ENCODE measurements at regions not wholly inside any gene's neighbourhood (a gene's known extent, or its start where the extent isn't known, plus 50 kb on each side); places are given as distances from the start of the nearest gene placed in this dataset.

- DNase-seq (ENCODE audit: low read depth), result no peak
Observed at GRCh38 chr11:81033779-81034540, 1593.1 kb upstream of the TENM4 start.

GRCh38 chr11:81032906-81033305, 1592.1 kb upstream of the TENM4 start:
- DNase-seq (ENCODE audit: low read depth), result no peak

DNA sequence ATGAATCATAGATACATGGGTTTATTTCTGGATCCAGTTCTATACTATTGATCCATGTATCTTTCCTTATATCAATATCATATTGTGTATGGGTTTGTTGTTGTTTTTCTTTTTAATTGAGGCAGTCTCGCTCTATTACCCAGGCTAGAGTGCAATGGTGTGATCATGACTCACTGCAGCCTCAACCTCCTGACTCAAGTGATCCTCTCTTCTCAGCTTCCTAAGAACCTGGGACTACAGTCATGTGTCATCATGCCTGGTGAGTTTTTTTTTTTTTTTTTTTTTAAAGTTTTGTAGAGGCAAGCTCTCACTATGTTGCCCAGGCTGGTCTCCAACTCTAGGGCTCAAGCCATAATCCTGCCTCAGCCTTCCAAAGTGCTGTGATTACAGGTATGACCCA, 1589.4 kb upstream of the TENM4 start:
- DNase-seq (ENCODE audit: low read depth), result peak; percentile 26

GRCh38 chr11:81026032-81026431, 1585.2 kb upstream of the TENM4 start:
- DNase-seq (ENCODE audit: low read depth), result no peak

- DNase-seq (ENCODE audit: low read depth), result no peak
Observed at GRCh38 chr11:81022057-81022456, 1581.2 kb upstream of the TENM4 start.

- no peak for DNase-seq (ENCODE audit: low read depth)
Observed at GRCh38 chr11:81010631-81011030, 1569.8 kb upstream of the TENM4 start.

GRCh38 chr11:81007046-81007445, 1566.2 kb upstream of the TENM4 start:
- peak; percentile 31 for DNase-seq (ENCODE audit: low read depth)

- peak; percentile 87 for DNase-seq (ENCODE audit: low read depth)
Observed at GRCh38 chr11:81005595-81005994, 1564.8 kb upstream of the TENM4 start.

GRCh38 chr11:81004576-81004975, 1563.7 kb upstream of the TENM4 start:
- peak; percentile 24 for DNase-seq (ENCODE audit: low read depth)

DNA sequence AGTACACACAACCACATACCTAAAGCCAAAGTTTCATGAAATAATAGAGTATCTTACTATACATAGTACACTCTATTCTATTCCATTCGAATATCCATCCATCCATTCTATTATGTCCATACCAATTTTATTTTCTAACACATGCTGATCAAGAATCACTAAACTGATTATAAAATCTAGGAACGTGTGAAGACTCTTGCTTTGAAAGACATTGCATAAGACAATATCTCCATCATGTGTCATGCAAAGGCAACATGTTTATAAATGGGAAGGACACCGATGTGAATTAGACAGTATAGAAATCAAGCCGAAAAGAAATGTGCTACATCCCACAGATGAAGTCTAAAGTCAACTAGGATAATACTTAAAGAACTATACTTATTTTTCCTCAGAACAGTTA, 1561.5 kb upstream of the TENM4 start:
- DNase-seq (ENCODE audit: low read depth), result no peak

DNA sequence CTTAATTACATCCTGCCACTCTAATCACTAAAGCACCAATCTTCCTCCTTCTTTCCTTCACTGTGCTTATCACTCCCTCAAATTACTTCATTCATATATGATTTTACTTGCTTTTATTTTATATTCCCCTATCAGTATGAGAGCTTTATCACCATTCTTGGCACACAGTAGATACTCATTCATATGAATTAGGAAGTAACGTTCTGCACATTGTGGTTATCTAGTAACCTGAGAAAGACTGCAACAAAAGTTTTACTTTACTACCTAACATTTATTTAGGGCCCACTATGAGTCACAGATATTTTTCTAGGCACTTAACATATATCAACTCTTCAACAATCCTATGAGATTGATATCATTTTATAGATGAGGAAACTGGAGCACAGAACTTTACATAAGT, 1559.9 kb upstream of the TENM4 start:
- DNase-seq (ENCODE audit: low read depth), result no peak

DNA sequence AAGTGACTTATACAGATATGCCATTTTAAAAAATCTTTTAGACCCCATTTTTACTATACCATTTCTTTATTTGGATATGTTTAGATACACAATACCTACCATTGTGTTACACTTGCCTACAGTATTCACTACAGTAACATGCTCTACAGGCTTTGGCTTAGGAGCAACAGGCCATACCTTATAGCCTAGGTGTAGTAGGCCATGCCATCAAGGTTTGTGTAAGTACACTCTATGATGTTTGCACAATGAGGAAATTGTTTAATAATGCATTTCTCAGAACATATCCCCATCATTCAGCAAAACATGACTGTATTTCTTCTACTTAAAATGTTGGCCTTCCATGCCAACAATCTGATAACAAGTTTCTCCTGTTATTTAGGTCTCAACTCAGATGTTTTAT, 1559.5 kb upstream of the TENM4 start:
- no peak for DNase-seq (ENCODE audit: low read depth)

GRCh38 chr11:80995523-80995922, 1554.7 kb upstream of the TENM4 start:
- no peak for DNase-seq (ENCODE audit: low read depth)

DNA sequence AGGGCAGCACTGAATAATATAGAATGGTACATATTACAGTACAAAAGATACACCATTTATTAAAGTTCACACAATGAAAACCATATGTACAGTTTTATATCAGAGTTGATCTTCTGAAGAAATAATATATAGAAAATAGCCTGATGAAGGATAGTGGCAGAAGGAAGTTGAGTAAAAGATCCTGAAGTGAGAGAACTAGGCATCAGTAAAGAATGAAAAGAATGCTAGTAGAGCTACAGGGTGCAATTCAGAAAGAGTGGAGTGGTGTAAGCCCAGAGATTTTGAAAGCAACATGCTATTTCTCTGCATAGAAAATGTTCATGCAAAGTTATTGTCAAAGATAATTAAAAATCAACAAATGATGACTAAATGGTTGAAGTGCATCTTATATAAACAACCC, 1552.7 kb upstream of the TENM4 start:
- DNase-seq (ENCODE audit: low read depth), result no peak

DNA sequence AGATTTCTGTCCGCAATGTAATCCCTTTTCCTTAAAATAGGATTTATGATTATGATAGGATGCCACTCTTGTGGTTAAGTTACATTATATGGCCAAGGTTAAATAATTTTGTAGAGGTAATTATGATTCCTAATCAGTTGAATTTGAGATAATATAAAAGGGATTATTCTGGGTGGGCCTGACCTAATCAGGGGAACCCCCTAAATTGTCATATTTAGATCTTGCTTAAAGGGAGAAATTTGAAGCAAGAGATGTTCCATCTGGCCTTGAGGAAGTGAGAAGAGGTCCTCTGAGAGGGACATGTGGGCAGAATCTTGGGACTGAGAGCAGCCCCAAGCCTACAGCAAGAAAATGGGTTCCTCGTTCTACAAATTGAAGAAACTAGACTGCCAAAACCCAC, 1550.1 kb upstream of the TENM4 start:
- DNase-seq (ENCODE audit: low read depth), result no peak

DNA sequence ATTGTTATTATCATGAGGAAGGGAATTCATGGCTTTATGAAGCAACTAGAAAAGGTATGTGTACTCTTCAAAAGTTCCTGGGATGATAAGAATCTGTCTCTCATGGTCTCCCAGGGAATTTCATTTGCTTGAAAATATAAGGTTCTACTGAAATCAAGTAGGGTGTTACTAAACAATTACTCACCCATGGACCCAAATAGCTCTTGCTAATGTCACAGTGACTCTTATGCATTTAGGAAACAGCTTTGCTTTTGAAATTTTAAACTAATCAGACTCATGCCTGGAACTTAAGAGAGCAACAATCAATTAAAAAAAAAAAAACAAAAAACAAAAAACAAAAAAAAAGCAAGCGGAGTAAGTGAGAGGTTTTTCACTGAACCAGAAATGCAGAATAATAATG, 1546.3 kb upstream of the TENM4 start:
- no peak for DNase-seq (ENCODE audit: low read depth)

DNA sequence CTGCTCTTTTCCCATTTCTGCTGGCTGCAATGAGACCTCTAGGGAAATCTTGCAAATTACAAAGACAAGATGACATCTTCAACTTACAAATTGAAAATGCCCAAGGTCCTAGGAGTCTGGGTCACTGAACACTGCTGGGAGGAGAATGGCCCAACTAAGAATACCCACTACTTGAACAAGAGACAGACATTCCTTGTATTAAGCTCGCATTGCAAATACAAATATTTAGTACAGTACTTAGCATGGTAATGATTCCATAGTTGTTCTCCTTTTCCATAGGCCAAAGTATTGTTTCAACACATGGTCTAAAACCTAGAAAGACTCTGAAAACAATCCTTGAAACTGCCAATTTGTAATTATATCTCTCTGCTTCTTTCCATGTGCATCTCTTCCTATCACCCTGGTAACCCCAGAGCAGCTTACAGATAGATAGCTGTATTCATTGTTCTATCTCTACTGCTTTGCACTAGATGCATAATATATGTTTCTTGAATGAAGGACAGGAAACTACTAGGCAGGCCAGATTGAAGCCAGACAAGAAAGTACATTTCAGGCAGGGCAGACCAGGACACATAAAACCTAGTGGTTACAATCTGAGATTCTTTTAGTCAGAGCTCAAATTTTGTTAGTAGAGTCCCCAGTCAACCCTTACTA, 1545.7 kb upstream of the TENM4 start:
- no peak for DNase-seq (ENCODE audit: low read depth)

DNA sequence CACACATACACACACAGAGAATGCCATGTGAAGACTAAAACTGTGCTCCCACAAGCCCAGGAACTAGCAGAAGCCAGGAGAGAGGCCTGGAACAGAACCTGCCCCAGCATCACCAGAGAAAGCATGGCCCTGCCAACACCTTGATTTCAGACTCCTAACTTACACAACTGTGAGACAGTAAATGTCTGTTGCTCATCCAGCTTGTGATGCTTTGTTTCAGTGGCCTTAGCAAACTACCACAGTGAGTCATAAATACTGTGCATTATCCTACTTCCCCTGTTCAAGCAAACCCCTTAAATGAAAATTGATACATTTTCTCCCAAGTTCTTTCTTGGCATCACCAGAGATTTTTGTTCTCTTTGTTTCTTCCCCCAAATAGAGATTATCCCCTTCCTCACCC, 1539.4 kb upstream of the TENM4 start:
- DNase-seq (ENCODE audit: low read depth), result peak; percentile 39

DNA sequence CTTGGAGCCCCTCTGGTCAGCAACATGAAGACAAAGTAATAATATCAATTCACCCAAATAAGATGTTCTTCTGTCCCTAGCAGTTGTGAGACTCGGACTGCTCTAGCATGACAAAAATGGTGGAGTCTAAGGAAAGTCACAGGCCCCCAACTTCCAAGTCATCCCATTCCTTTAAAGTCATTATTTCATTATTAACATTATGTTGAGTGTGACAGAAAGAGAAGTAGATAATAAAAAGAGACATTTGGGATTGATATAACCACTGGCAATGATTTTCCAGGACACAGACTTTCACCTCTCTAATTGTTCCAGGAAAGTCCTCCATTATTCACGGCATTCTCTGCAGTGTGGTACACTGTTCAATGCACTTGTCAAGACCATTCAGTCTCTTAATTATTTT, 1533.0 kb upstream of the TENM4 start:
- no peak for DNase-seq (ENCODE audit: low read depth)

DNA sequence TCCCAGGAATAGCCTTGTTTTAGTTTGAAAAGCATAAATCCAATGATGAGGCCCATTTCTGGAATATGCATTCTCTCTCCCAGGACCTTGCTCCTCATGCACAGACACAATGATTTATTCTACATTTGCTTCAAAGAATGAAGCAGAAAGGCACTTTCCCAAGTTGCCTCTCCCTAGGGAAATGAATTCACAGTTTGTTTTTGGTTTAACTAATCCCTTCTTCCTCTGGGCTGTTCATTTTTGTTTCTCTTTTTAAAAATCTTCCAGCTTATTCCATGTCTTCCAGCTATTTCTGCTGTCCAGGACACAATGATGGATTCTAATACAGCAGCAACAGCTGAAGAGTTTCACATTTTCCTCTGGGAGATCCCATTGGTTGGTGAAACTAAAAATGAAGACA, 1529.2 kb upstream of the TENM4 start:
- no peak for DNase-seq (ENCODE audit: low read depth)

GRCh38 chr11:80967649-80968048, 1526.8 kb upstream of the TENM4 start:
- no peak for DNase-seq (ENCODE audit: low read depth)

- peak; percentile 34 for DNase-seq (ENCODE audit: low read depth)
Observed at GRCh38 chr11:80960381-80961029, 1519.7 kb upstream of the TENM4 start.

DNA sequence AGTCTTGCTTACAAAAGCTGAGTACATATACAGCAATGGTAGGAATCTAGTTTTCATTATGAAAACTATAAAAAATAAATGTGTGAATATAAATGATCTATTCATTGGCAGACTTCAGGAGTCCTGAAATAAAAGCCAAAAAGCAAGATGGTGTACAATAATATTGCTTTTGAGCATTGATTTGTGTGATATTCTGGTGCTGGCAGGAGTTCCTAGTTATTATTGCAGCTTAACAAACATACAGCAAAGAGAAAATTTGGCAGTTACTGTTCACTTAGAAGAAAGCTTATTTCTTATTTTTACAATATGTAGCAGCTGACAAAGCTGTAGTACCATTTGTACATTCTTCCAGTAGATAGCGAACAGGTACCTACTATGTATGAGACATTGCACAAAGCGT, 1518.9 kb upstream of the TENM4 start:
- DNase-seq (ENCODE audit: low read depth), result no peak
